AG09309 (cell line): ENCODE measurements at regions not wholly inside any gene's neighbourhood (a gene's known extent, or its start where the extent isn't known, plus 50 kb on each side); places are given as distances from the start of the nearest gene placed in this dataset.

Experiments used
- DNase-seq: peaks from one replicate; pipeline ENCODE4 v3.0.0-alpha.2; 2010; ENCODE audit warnings: low read depth
- H3K4me3 ChIP-seq: 2 replicates; pipeline ENCODE4 v1.5.1; 2011; ENCODE audit warnings: mild to moderate bottlenecking, low read depth, low read length, moderate library complexity; ENCODE audit not compliant: control insufficient read depth
- CTCF ChIP-seq: IDR thresholded peaks from 2 replicates; pipeline ENCODE4 v1.5.1; 2011; ENCODE audit warnings: mild to moderate bottlenecking, low read depth, low read length, inconsistent platforms; ENCODE audit not compliant: insufficient read depth, control insufficient read depth; ENCODE audit errors: missing control alignments

DNA sequence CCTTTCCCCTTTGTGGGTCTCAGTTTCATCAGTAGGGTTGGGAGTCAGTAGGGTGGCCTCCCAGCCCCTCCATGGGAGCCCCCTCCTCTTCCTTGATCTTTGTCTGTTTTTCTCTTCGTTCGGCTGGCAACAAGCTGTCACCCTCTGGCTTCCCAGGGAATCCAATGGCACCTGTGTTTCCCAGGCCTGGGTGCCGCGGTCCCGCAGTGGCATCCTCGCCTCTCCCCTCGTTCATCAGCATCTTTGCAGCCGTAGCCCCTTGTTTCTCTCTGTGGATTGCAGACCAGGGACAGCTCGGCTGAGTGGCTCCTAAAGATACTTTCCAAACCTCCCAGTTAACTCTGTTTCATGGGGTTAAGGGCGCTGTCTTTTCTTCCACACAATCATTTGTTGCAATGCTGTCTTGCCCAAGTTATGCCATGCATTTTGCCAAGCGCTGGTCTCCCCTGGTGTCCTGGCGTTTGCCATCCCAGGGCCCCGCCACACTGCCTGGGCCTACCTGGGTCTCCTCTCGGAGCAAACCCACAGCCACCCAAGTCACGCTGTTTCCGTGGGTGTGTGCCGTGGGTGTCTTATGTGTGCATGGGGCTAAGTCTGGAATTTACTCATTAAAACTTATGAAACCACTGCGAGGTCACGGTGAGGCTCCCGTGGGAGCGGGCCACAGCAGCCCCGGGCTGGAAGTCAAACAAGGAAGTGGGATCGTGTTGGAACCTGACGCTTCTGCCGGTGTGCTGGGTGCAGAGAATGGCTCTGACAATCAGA lies 189.4 kb upstream of the SHH start:
- H3K4me3 ChIP-seq, result no peak overlapping the region
- no peak for DNase-seq
- no peak for TF ChIP-seq CTCF

GRCh38 chr7:156000601-156001396 lies 188.5 kb upstream of the SHH start:
- no peak overlapping the region for H3K4me3 ChIP-seq
- no peak for DNase-seq
- TF ChIP-seq CTCF, result no peak

DNA sequence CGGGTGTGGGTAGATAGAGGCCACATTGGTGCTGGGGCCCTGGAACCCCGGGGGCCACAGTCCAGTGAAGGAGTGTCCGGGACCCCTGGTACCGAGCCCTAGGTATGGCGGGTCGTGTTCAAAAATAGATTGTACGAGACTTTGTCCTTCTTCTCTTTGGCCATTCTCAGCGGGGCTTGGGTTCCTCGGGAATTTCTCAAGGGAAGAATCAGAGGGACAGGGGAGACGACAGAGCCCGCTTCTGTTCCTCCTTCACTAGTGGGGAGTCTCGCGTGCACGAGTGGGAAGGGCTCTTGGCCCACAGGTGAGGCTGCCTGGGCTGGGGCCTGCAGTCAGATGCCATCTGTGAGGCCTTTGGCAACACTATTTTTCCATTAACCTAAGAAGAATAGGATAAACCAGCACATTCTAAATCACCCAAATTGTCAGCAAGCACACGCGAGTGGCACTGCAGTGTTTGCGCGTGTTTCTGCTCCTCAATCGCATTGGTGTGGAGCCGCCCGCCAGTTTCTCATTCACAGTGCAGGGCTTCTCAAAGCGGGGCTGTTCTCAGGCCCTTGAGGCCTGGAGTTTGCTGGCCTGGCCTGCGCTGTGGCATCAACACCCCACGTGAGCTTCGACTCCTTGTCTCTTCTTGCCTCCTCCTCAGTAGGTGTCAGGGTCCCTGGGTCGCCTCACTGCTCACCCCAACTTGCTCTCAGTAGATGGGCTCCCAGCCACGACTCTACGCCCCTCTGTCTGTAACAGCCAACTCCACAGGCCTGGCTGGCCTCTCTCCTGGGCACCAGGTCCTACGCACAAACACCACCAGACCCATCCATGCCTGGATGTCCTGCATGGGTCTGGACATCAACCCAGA lies 187.6 kb upstream of the SHH start:
- no peak for DNase-seq
- TF ChIP-seq CTCF, result no peak
- no peak overlapping the region for H3K4me3 ChIP-seq

DNA sequence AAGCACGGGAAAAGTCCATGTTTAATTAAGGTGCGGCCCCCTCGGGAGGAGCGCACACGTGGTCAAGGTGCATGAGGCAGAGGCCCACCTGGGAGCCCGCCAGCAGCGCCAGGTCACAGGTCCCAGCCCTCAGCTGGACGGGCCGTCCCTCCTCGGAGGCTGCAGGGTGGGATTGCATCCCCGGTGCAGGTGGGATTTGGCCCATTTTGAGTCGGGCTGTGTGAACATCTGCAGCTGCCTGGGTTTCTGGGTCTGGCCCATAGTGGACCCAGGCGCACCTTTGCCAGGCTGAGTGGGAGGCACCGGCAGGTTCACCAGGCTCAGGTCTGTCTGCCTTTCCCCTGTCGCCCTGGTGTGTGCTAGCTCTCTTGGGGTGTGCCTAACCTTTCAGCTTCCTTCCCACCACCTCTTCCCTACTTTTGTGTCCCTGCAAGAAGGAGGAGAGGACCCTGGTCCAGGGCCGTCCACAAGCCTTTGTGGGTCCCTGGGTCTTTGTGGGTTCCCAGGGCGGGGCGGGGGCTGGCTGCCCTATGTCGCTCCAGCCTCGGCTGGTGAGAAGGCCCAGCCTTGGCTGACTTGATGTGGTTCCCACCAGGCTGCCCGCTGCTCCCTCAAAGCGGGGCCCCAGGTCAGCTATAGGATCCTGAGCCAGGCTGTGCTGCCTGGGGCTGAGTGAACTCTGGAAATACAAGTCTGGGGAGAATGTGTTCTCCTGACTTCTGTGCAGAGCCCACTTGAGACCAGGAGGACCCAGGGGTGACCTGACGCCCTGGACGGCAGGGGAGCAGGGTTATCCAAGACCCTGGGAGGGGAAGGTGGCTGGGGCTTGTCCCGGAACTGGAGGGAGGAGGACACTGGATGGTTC lies 186.7 kb upstream of the SHH start:
- no peak for DNase-seq
- H3K4me3 ChIP-seq, result no peak overlapping the region
- no peak for TF ChIP-seq CTCF

- no peak for DNase-seq
- TF ChIP-seq CTCF, result no peak
- H3K4me3 ChIP-seq, result no peak overlapping the region
Observed at GRCh38 chr7:155998328-155998691, 186.0 kb upstream of the SHH start.
